ENCODE measurements at regions not wholly inside any gene's neighbourhood (a gene's known extent, or its start where the extent isn't known, plus 50 kb on each side); places are given as distances from the start of the nearest gene placed in this dataset.

GRCh38 chr12:131220331-131220685 lies 266.6 kb downstream of the ADGRD1 start:
- intact Hi-C loops (cut with DNase I) = loop anchor here in 3 of 10 donors (10.0 kb wide), 2 partner anchors 214 to 464 kb away; no protein-coding TSS in a partner anchor
- Histone ChIP-seq H3K4me1 (peaks cover 0 to 6% (median 0%) of the 10 kb centered on the region in 12 donors), H3K36me3 (no peaks in the 10 kb centered on the region), H3K27ac (no peak overlapping the region), H3K9me3 (no peaks in the 10 kb centered on the region), H3K4me3 (no peak overlapping the region), H3K27me3 (peaks cover 0 to 33% (median 18%) of the 10 kb centered on the region in 9 donors)
- TF ChIP-seq POLR2A (IDR thresholded peaks at IDR 0.05) = no peak
- no peak for TF ChIP-seq CTCF (IDR thresholded peaks at IDR 0.05)
- ATAC-seq (no peak), DNase-seq (no peak)
- WGBS, 4 donors = 89 to 95% (median 91%) methylated on average over 6 of the region's 6 CpGs

GRCh38 chr12:131221061-131221956 lies 267.6 kb downstream of the ADGRD1 start:
- ATAC-seq = no peak
- Histone ChIP-seq H3K27me3 (peaks cover 0 to 33% (median 18%) of the 10 kb centered on the region in 9 donors), H3K4me3 (no peak overlapping the region), H3K27ac (no peak overlapping the region), H3K9me3 (no peaks in the 10 kb centered on the region), H3K4me1 (peaks cover 0 to 6% (median 0%) of the 10 kb centered on the region in 12 donors), H3K36me3 (no peaks in the 10 kb centered on the region)
- no peak for TF ChIP-seq POLR2A (IDR thresholded peaks at IDR 0.05)
- TF ChIP-seq CTCF (IDR thresholded peaks at IDR 0.05) = no peak
- intact Hi-C loops (cut with DNase I) = loop anchor here in 3 of 10 donors (10.0 kb wide), 2 partner anchors 213 to 463 kb away; no protein-coding TSS in a partner anchor
- DNase-seq = no peak
- WGBS, 4 donors = 69 to 78% (median 72%) methylated on average over 11 to 17 of the region's 17 CpGs

- intact Hi-C loops (cut with DNase I) = loop anchor here in 3 of 10 donors (10.0 kb wide), 2 partner anchors 213 to 463 kb away; no protein-coding TSS in a partner anchor
- no peaks in the 10 kb centered on the region for H3K9me3 ChIP-seq
- H3K27me3 ChIP-seq = peaks cover 0 to 33% (median 18%) of the 10 kb centered on the region in 9 donors
- no peak for TF ChIP-seq POLR2A (IDR thresholded peaks at IDR 0.05)
- TF ChIP-seq CTCF (IDR thresholded peaks at IDR 0.05) = no peak
- 52 to 58% (median 54%) methylated on average over 4 to 5 of the region's 5 CpGs for WGBS, 4 donors
- no peak overlapping the region for H3K4me3 ChIP-seq
- DNase-seq (no peak), ATAC-seq (no peak)
- no peaks in the 10 kb centered on the region for H3K36me3 ChIP-seq
- H3K4me1 ChIP-seq = peaks cover 0 to 6% (median 0%) of the 10 kb centered on the region in 12 donors
- H3K27ac ChIP-seq = no peak overlapping the region
These were observed 268.2 kb downstream of the ADGRD1 start for GRCh38 chr12:131221957-131222328.
